ENCODE measurements at regions not wholly inside any gene's neighbourhood (a gene's known extent, or its start where the extent isn't known, plus 50 kb on each side); places are given as distances from the start of the nearest gene placed in this dataset.

GRCh38 chr6:113779656-113780055 lies 77.5 kb upstream of the MARCKS start:
- TF ChIP-seq, protein P1, sequence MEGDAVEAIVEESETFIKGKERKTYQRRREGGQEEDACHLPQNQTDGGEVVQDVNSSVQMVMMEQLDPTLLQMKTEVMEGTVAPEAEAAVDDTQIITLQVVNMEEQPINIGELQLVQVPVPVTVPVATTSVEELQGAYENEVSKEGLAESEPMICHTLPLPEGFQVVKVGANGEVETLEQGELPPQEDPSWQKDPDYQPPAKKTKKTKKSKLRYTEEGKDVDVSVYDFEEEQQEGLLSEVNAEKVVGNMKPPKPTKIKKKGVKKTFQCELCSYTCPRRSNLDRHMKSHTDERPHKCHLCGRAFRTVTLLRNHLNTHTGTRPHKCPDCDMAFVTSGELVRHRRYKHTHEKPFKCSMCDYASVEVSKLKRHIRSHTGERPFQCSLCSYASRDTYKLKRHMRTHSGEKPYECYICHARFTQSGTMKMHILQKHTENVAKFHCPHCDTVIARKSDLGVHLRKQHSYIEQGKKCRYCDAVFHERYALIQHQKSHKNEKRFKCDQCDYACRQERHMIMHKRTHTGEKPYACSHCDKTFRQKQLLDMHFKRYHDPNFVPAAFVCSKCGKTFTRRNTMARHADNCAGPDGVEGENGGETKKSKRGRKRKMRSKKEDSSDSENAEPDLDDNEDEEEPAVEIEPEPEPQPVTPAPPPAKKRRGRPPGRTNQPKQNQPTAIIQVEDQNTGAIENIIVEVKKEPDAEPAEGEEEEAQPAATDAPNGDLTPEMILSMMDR (IDR thresholded peaks at IDR 0.05) = no peak
- no peak for TF ChIP-seq EP300 (IDR thresholded peaks at IDR 0.05)
- no peak for TF ChIP-seq POLR2AphosphoS5 (IDR thresholded peaks at IDR 0.05)
- TF ChIP-seq POLR2A (IDR thresholded peaks at IDR 0.05; ENCODE audit: low read depth) = no peak
